Epithelial cell of esophagus (primary cell): ENCODE measurements at regions not wholly inside any gene's neighbourhood (a gene's known extent, or its start where the extent isn't known, plus 50 kb on each side); places are given as distances from the start of the nearest gene placed in this dataset.

ENCODE experiments used
- DNase-seq: peaks from one replicate; pipeline ENCODE4 v3.0.0; 2010; ENCODE audit warnings: low read depth
- H3K4me3 ChIP-seq: 2 replicates; pipeline ENCODE4 v1.5.1; 2011; ENCODE audit warnings: mild to moderate bottlenecking, low read length, control low read depth
- CTCF ChIP-seq: IDR thresholded peaks from 2 replicates; pipeline ENCODE4 v1.5.1; 2011; ENCODE audit warnings: low read depth, mild to moderate bottlenecking, low read length, control low read depth, inconsistent platforms; ENCODE audit not compliant: insufficient read depth; ENCODE audit errors: missing control alignments

- DNase-seq = no peak
- H3K4me3 ChIP-seq = no peak overlapping the region
- no peak for TF ChIP-seq CTCF
Observed at GRCh38 chr15:35616498-35617271, 70.7 kb upstream of the DPH6 start.

DNA sequence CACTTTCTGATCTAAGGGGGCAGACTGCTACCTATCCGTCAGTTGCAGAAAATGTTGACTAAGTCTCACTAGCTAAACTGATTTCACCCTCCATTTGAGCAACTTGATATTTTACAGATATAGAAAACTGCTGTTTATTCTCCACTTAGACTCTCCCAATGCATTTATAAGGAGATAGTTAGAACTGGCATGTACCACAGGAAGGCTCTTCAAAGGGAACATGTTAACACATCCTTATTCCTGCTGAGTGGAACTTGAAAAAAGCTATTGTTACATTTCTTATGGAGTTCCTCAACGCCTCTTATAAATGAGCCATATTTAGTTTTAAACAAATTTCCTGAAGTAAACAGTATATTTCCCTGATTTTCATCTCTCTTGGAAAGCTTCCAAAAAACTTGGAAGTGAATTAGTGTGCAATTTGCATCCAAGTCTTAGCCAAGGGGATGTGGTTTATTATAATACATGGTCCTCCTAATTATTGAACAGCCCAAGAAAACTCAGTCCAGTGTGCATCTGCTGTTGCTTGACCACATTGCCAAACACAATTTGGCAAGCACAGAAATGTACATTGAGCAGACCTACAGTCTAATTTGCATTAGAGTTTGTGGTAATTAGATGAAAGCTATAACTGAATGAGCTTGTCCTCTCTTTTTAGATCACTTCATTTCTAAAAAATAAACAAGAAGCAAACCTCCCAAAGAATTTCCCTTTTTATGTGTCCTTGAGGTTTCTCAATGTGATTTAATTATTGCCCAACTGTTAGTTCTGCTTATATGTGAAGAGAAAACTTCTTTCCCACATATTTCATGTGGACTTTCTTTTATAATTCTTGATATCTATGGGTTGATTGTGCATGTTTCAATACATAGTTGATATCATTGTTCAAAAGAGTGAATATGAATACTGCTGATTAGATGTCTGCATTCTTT is 72.6 kb upstream of the DPH6 start:
- no peak for TF ChIP-seq CTCF
- H3K4me3 ChIP-seq = no peak overlapping the region
- no peak for DNase-seq

DNA sequence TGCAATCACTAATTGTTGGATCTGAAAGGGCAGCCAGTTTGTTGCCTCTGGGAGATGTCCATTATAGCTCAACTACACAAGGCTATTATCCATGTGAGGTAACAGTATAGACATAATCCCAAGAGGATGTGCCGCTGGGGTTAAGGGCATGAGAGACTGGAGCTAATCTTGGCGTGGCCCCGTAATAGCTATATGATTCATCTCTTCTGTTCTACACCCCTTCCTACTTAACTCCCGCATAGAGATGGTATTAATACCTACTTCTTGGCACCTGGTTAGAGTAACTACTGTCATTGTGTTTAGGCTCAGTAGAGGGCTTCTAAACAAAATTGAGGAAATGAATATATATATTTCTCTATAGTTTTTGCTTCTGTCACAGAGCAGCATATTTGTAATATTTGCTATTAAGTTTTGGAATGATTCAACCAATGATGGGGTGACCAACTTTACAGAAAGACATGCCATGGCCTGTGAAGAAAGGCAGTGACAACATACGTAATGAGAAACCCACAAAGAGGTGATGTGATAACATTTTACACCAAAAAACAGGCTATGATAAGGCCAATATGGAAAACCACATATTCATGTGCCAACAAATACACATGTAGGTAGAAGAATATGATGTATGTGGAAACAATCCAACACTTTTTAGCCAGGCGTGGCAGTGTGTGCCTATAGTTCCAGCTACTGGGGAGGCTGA is 76.8 kb upstream of the DPH6 start:
- no peak overlapping the region for H3K4me3 ChIP-seq
- TF ChIP-seq CTCF = no peak
- DNase-seq = peak; percentile 49

DNA sequence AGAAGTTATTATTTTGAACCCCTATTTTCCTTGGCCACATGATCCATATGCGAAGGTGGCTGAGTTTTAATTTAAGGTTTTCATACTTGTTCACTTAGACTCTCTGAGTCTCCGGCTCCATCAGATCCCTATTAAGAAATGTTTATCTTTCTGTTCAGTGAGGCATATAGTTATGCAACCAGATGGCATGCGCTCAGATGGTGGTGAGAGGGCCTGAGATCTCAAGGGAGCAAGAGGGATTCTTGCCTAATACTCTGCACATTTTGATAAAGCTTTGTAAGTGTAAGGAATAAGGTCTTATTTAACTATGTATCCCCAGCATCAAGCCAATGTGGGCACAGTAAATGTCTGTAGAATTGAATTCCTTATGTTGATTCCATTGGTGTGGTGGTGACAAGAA is 78.9 kb upstream of the DPH6 start:
- no peak overlapping the region for H3K4me3 ChIP-seq

GRCh38 chr15:35626571-35627318 is 80.8 kb upstream of the DPH6 start:
- DNase-seq = no peak
- H3K4me3 ChIP-seq = no peak overlapping the region
- no peak for TF ChIP-seq CTCF

More for the DNA sequence above, 78.9 kb upstream of the DPH6 start:
- peak; percentile 70 for DNase-seq
- TF ChIP-seq CTCF = no peak

DNA sequence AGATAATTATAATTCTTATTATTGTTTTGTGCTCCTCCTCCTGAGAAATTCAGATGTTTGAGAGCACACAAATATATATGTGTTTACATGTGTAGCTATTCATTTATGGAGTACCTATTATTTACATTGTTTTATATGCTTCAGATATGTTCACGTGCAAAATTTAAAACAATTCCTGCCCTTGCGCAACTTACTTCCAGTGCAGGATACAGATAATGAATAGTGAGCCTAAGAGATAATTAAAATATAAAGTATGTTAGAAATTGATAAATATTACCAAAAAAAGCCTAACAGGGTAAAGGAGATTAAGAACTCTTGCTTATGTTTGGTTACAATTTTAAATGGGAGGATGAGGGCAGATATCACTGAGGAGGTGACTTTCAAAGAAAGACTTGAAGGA is 81.7 kb upstream of the DPH6 start:
- TF ChIP-seq CTCF = no peak
- DNase-seq = no peak
- H3K4me3 ChIP-seq = no peak overlapping the region
